Neuronal stem cell (in vitro differentiated cells): ENCODE measurements at regions not wholly inside any gene's neighbourhood (a gene's known extent, or its start where the extent isn't known, plus 50 kb on each side); places are given as distances from the start of the nearest gene placed in this dataset.
A peak's percentile ranks its signal among the peaks of the same experiment; 100 is the strongest.

Experiments
- DNase-seq: peaks from one replicate; pipeline ENCODE4 v3.0.0-alpha.2; 2013; ENCODE audit warnings: low spot score
- H2AFZ ChIP-seq: one replicate; pipeline ENCODE4 v1.6.1; 2013; ENCODE audit warnings: mild to moderate bottlenecking, low read length, inconsistent platforms
- H2AK5ac ChIP-seq: 2 replicates; pipeline ENCODE4 v1.6.1; 2013; ENCODE audit warnings: low read depth, mild to moderate bottlenecking, inconsistent platforms, low read length, moderate library complexity, mixed read lengths
- H2BK120ac ChIP-seq: 2 replicates; pipeline ENCODE4 v1.6.1; 2013; ENCODE audit warnings: low read depth, mild to moderate bottlenecking, inconsistent platforms, low read length, moderate library complexity, mixed read lengths
- H2BK12ac ChIP-seq: one replicate; pipeline ENCODE4 v1.6.1; 2013; ENCODE audit warnings: low read length, inconsistent platforms
- H2BK15ac ChIP-seq: 2 replicates; pipeline ENCODE4 v1.6.1; 2013; ENCODE audit warnings: mild to moderate bottlenecking, low read length, inconsistent platforms, mixed read lengths
- H2BK5ac ChIP-seq: one replicate; pipeline ENCODE4 v1.6.1; 2013; ENCODE audit warnings: inconsistent platforms, mild to moderate bottlenecking, low read length, moderate library complexity
- H3K14ac ChIP-seq: one replicate; pipeline ENCODE4 v1.6.1; 2013; ENCODE audit warnings: low read length, inconsistent platforms
- H3K18ac ChIP-seq: 2 replicates; pipeline ENCODE4 v1.6.1; 2013; ENCODE audit warnings: low read length, inconsistent platforms
- H3K23ac ChIP-seq: 2 replicates; pipeline ENCODE4 v1.6.1; 2013; ENCODE audit warnings: low read depth, mild to moderate bottlenecking, mixed read lengths, low read length, inconsistent platforms; ENCODE audit not compliant: poor library complexity
- H3K27ac ChIP-seq: replicated peaks from 3 replicates; pipeline ENCODE4 v1.5.1; 2013; ENCODE audit warnings: low read length, inconsistent platforms
- H3K27me3 ChIP-seq, 3 experiments: 2 replicates each; pipeline ENCODE4 v1.6.1; 2013; ENCODE audit warnings: low read length in 3 of 3, mild to moderate bottlenecking in 2 of 3, inconsistent platforms in 1 of 3, low read depth in 1 of 3, mixed read lengths in 1 of 3, moderate library complexity in 1 of 3; ENCODE audit not compliant: control insufficient read depth in 3 of 3, insufficient read depth in 3 of 3
- H3K36me3 ChIP-seq, 2 donors: replicated peaks in 1 of 2; 2 replicates each; pipeline ENCODE4 v1.6.1; 2013; ENCODE audit warnings: low read length in 2 of 2; ENCODE audit not compliant: control insufficient read depth in 2 of 2, insufficient read depth in 2 of 2
- H3K4ac ChIP-seq: 2 replicates; pipeline ENCODE4 v1.6.1; 2013; ENCODE audit warnings: inconsistent platforms, mild to moderate bottlenecking, low read length, moderate library complexity
- H3K4me1 ChIP-seq, 2 donors: 1 replicate in 1 of 2; 2 replicates in 1 of 2; pipeline ENCODE4 v1.6.1; 2013; ENCODE audit warnings: low read length in 2 of 2, low read depth in 1 of 2; ENCODE audit not compliant: control insufficient read depth in 2 of 2, insufficient read depth in 1 of 2
- H3K4me2 ChIP-seq: one replicate; pipeline ENCODE4 v1.6.1; 2013; ENCODE audit warnings: mild to moderate bottlenecking, low read length, inconsistent platforms; ENCODE audit not compliant: insufficient read depth, poor library complexity, severe bottlenecking
- H3K4me3 ChIP-seq, 2 donors: 2 replicates each; pipeline ENCODE4 v1.5.1; 2013; ENCODE audit warnings: low read length in 2 of 2, mild to moderate bottlenecking in 2 of 2, inconsistent platforms in 1 of 2, moderate library complexity in 1 of 2
- H3K79me1 ChIP-seq: one replicate; pipeline ENCODE4 v1.6.1; 2013; ENCODE audit warnings: low read depth, mild to moderate bottlenecking, inconsistent platforms, low read length, moderate library complexity
- H3K9ac ChIP-seq: one replicate; pipeline ENCODE4 v1.6.1; 2013; ENCODE audit warnings: mild to moderate bottlenecking, low read depth, low read length, inconsistent platforms; ENCODE audit not compliant: poor library complexity
- H3K9me3 ChIP-seq, 2 donors: replicated peaks in 1 of 2; 2 replicates each; pipeline versions ENCODE3 to v1.6.1; 2013; ENCODE audit warnings: low read length in 2 of 2, mild to moderate bottlenecking in 2 of 2, inconsistent platforms in 1 of 2, low read depth in 1 of 2, mixed read lengths in 1 of 2, moderate library complexity in 1 of 2; ENCODE audit not compliant: control insufficient read depth in 2 of 2, insufficient read depth in 1 of 2
- H4K8ac ChIP-seq: one replicate; pipeline ENCODE4 v1.6.1; 2013; ENCODE audit warnings: low read depth, mild to moderate bottlenecking, inconsistent platforms, low read length, moderate library complexity
- H4K91ac ChIP-seq: one replicate; pipeline ENCODE4 v1.6.1; 2013; ENCODE audit warnings: low read length, low read depth, mild to moderate bottlenecking, inconsistent platforms; ENCODE audit not compliant: poor library complexity
- WGBS, 2 donors: extraction: QIAGEN DNeasy Blood & Tissue Kit; methylation state at CpG; one replicate each; pipeline ENCODE4 v1.1.7; 2013; ENCODE audit warnings: missing lambda C conversion rate in 2 of 2, mixed read lengths in 1 of 2; ENCODE audit not compliant: insufficient read length in 2 of 2, insufficient replicate concordance in 1 of 2; ENCODE audit errors: extremely low coverage in 2 of 2; 5-methylcytosine and 5-hydroxymethylcytosine counted together

DNA sequence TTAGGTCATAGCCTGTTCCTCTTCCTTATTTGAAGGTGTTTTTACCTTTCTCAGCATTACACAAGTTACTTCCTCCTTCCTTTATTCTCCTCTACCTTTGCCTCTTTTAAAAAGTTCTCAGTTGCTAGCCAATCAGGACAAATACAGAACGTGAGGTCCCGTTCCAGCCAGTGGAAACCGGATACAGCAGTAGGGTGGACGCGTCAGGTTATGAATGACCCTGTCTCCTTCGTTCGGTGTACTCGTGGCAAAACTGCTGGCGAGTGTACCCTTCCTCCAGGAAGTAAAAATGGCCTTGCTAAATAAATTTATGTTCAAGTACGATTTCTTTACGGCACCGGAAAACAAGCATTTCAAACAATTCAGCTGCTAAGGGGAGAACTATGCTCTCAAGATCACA lies 77.0 kb upstream of the MLN start:
- Histone ChIP-seq H3K18ac (no peak overlapping the region), H3K79me1 (no peaks in the 10 kb centered on the region), H4K8ac (no peak overlapping the region), H3K9me3 (no peaks in the 10 kb centered on the region), H3K4me1 (peaks cover 0 to 10% of the 10 kb centered on the region in 2 donors), H3K23ac (no peak overlapping the region), H3K27me3 (peaks cover 0 to 8% (median 0%) of the 10 kb centered on the region in 3 experiments), H2AK5ac (no peak overlapping the region), H2BK120ac (no peak overlapping the region), H3K27ac (no peak overlapping the region), H2AFZ (peak overlapping the region; percentile 52), H3K9ac (no peak overlapping the region), H3K14ac (no peak overlapping the region), H2BK12ac (no peak overlapping the region), H3K4me3 (no peak overlapping the region), H3K4ac (no peak overlapping the region), H3K4me2 (no peak overlapping the region), H3K36me3 (no peaks in the 10 kb centered on the region), H2BK15ac (no peak overlapping the region), H2BK5ac (no peak overlapping the region), H4K91ac (no peak overlapping the region)
- WGBS, 2 donors: no CpG with 5 or more reads among the region's 12 CpGs
- no peak for DNase-seq

DNA sequence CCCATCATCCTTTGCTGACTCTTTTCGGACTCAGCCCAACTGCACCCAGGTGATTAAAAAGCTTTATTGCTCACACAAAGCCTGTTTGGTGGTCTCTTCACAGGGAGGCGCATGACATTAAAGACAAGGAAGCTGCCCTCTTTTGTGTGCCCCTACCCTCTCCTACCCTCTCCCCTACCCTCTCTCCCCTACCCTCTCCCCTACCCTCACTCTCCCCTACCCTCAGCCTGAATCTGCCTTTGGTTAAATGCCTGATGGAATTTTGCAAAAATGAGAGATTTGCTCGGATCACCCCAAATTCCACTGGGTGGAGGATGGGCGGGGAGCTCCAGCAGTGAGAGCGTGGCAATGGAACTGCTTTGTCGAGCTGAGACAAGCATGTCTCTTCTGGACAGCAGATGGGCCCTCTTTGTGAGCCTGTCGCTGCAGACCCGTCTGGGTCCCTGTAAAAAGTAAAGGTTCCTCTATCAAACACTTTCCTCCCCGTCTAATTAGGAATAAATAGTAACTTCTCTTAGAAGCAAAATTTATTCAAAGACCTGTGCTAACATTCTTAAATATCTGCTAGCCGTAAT lies 76.4 kb upstream of the MLN start:
- H3K14ac ChIP-seq: no peak overlapping the region
- peaks cover 0 to 10% of the 10 kb centered on the region in 2 donors for H3K4me1 ChIP-seq
- no peaks in the 10 kb centered on the region for H3K79me1 ChIP-seq
- H2BK120ac ChIP-seq: no peak overlapping the region
- H2AFZ ChIP-seq: no peak overlapping the region
- H2BK5ac ChIP-seq: no peak overlapping the region
- H3K4me3 ChIP-seq: no peak overlapping the region
- no peak overlapping the region for H2AK5ac ChIP-seq
- DNase-seq: no peak
- H3K9ac ChIP-seq: no peak overlapping the region
- no peak overlapping the region for H2BK15ac ChIP-seq
- WGBS, 2 donors: no CpG with 5 or more reads among the region's 10 CpGs
- no peak overlapping the region for H3K23ac ChIP-seq
- H2BK12ac ChIP-seq: no peak overlapping the region
- no peak overlapping the region for H3K27ac ChIP-seq
- no peak overlapping the region for H4K8ac ChIP-seq
- H3K4me2 ChIP-seq: peak overlapping the region; percentile 26
- no peak overlapping the region for H4K91ac ChIP-seq
- no peaks in the 10 kb centered on the region for H3K9me3 ChIP-seq
- peaks cover 0 to 8% (median 0%) of the 10 kb centered on the region in 3 experiments for H3K27me3 ChIP-seq
- H3K18ac ChIP-seq: no peak overlapping the region
- no peak overlapping the region for H3K4ac ChIP-seq
- H3K36me3 ChIP-seq: no peaks in the 10 kb centered on the region

DNA sequence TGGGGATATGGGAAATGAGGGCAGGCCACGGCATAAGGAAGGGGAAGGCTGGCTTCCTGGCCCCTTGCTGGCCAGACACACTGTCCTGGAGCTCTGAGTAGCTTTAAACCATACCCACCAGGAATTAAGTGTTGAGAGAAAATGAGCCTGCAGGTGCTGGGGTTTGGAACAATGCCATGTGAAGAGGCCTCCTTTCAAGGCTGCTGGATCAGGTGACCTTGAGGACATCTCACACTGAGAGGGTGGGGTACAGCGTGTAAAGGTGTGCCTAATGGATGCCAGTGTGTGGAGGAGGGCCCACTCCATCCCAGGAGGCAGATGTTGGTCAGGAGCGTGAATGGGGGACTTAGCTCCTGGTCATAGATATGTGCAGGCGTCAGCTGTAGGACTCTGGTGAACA lies 74.8 kb upstream of the MLN start:
- no peak overlapping the region for H3K27ac ChIP-seq

DNA sequence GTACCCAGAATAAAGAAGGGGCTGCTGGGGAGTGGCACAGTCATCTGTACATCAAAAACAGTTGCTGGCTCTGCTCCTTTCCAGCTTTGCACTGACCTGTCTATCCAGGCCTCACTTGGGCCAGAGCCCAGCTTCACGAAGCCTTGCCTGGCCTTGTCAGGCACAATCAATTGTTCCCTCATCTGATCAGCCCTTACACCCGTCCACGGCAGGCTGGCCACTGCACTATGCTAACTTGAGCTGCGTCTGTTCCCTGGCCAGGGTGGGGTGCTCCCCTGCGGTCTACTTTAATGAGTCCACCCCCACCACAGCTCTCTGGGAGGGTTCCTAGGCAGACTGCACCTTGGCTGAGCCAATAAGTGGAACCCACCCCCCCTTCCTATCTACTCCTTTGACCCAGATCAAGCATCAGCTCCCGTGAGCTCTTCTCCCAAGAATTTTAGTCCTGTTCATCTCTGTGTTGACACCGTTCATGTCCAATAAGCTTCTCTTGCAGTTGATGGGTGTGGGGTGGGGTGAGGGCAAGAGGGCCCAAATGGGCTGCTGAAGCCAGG lies 74.3 kb upstream of the MLN start:
- Histone ChIP-seq H3K23ac (no peak overlapping the region), H3K27me3 (peaks cover 0 to 13% (median 0%) of the 10 kb centered on the region in 3 experiments), H3K4me2 (no peak overlapping the region), H2AFZ (no peak overlapping the region), H2BK12ac (no peak overlapping the region), H3K4me1 (peaks cover 0 to 10% of the 10 kb centered on the region in 2 donors), H4K91ac (no peak overlapping the region), H3K9me3 (no peaks in the 10 kb centered on the region), H3K4me3 (no peak overlapping the region), H3K36me3 (no peaks in the 10 kb centered on the region), H3K27ac (no peak overlapping the region), H3K18ac (no peak overlapping the region), H2BK5ac (no peak overlapping the region), H3K4ac (no peak overlapping the region), H3K79me1 (no peaks in the 10 kb centered on the region), H2AK5ac (no peak overlapping the region), H4K8ac (no peak overlapping the region), H2BK120ac (no peak overlapping the region), H3K9ac (no peak overlapping the region), H3K14ac (no peak overlapping the region), H2BK15ac (no peak overlapping the region)
- DNase-seq: no peak
- no CpG with 5 or more reads among the region's 7 CpGs for WGBS, 2 donors

More for the DNA sequence above, 74.8 kb upstream of the MLN start:
- Histone ChIP-seq H3K4me1 (peaks cover 0 to 10% of the 10 kb centered on the region in 2 donors), H2BK15ac (no peak overlapping the region), H3K9me3 (no peaks in the 10 kb centered on the region), H3K18ac (no peak overlapping the region), H2BK12ac (no peak overlapping the region), H3K4me3 (no peak overlapping the region), H4K8ac (no peak overlapping the region), H3K4me2 (no peak overlapping the region), H3K4ac (no peak overlapping the region), H3K23ac (no peak overlapping the region), H2AK5ac (no peak overlapping the region), H4K91ac (no peak overlapping the region), H2BK5ac (no peak overlapping the region), H3K79me1 (no peaks in the 10 kb centered on the region), H3K27me3 (peaks cover 0 to 13% (median 0%) of the 10 kb centered on the region in 3 experiments), H2BK120ac (no peak overlapping the region), H3K14ac (no peak overlapping the region), H2AFZ (no peak overlapping the region), H3K9ac (no peak overlapping the region), H3K36me3 (no peaks in the 10 kb centered on the region)
- WGBS, 2 donors: no CpG with 5 or more reads among the region's 4 CpGs
- DNase-seq: no peak
